ENCODE measurements at regions not wholly inside any gene's neighbourhood (a gene's known extent, or its start where the extent isn't known, plus 50 kb on each side); places are given as distances from the start of the nearest gene placed in this dataset.
"Not testable (repeated sequence)": the region's sequence is repeated elsewhere in the genome, so short reads cannot be mapped to it uniquely, and the experiment has no call there.

DNA sequence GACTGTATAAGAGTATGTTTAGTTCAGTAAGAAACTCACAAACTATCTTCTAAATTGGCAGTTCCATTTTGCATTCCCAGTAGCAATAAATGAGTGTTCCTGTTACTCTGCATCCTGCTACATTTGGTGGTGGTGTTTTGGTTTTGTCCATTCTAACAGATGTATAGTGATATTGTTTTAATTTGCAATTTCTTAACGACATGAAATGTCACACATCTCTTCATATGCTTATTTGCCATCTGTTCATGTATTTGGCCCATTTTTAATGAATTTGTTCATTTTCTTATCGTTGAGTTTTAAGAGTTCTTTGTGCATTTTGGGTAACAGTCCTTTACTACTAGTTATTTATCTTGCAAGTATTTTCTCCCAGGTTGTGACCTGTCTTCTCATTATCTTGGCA, 232.2 kb downstream of the TMA16 start:
- no peak overlapping the region for H3K4me3 ChIP-seq (ENCODE audit: extremely low read depth, insufficient read depth, low read length, poor library complexity, severe bottlenecking)
- WGBS, 2 experiments (ENCODE audit: insufficient coverage in 2 of 2) = no CpG with 5 or more reads among the region's 2 CpGs
- H3K27ac ChIP-seq (ENCODE audit: low read depth, low read length, severe bottlenecking) = no peak overlapping the region
- H3K9me3 ChIP-seq (ENCODE audit: control insufficient read depth, low read length) = no peaks in the 10 kb centered on the region
- no peaks in the 10 kb centered on the region for H3K4me1 ChIP-seq (ENCODE audit: control insufficient read depth, insufficient read depth, low read length, poor library complexity, severe bottlenecking)
- H3K36me3 ChIP-seq (ENCODE audit: control insufficient read depth, insufficient read depth, low read length) = no peaks in the 10 kb centered on the region

GRCh38 chr4:163731071-163731470, 236.6 kb downstream of the TMA16 start:
- H3K9me3 ChIP-seq (ENCODE audit: control insufficient read depth, low read length) = no peaks in the 10 kb centered on the region
- no peaks in the 10 kb centered on the region for H3K36me3 ChIP-seq (ENCODE audit: control insufficient read depth, insufficient read depth, low read length)
- H3K4me1 ChIP-seq (ENCODE audit: control insufficient read depth, insufficient read depth, low read length, poor library complexity, severe bottlenecking) = no peaks in the 10 kb centered on the region
- no peak overlapping the region for H3K4me3 ChIP-seq (ENCODE audit: extremely low read depth, insufficient read depth, low read length, poor library complexity, severe bottlenecking)
- WGBS, 2 experiments (ENCODE audit: insufficient coverage in 2 of 2) = 93 to 100% methylated on average over 1 to 2 of the region's 2 CpGs
- H3K27ac ChIP-seq (ENCODE audit: low read depth, low read length, severe bottlenecking) = no peak overlapping the region

DNA sequence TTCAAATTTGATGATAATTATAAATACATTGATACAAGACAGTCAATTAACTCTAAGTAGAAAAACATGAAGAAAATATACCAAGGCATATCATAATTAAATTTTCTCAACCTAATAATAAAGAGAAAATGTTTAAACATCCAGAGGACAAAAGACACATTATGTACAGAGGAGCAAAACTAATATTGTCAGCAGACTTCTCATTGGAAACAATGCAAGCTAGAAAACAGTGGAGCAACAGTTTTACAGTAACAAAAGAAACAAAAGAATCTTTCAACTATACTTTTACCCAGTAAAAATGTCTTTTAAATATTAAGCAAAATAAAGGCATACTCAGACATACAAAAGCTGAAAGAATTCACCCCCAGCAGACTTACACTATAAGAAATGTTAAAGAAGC, 238.0 kb downstream of the TMA16 start:
- no peaks in the 10 kb centered on the region for H3K36me3 ChIP-seq (ENCODE audit: control insufficient read depth, insufficient read depth, low read length)
- no peak overlapping the region for H3K4me3 ChIP-seq (ENCODE audit: extremely low read depth, insufficient read depth, low read length, poor library complexity, severe bottlenecking)
- H3K27ac ChIP-seq (ENCODE audit: low read depth, low read length, severe bottlenecking) = no peak overlapping the region
- H3K4me1 ChIP-seq (ENCODE audit: control insufficient read depth, insufficient read depth, low read length, poor library complexity, severe bottlenecking) = no peaks in the 10 kb centered on the region
- no peaks in the 10 kb centered on the region for H3K9me3 ChIP-seq (ENCODE audit: control insufficient read depth, low read length)

DNA sequence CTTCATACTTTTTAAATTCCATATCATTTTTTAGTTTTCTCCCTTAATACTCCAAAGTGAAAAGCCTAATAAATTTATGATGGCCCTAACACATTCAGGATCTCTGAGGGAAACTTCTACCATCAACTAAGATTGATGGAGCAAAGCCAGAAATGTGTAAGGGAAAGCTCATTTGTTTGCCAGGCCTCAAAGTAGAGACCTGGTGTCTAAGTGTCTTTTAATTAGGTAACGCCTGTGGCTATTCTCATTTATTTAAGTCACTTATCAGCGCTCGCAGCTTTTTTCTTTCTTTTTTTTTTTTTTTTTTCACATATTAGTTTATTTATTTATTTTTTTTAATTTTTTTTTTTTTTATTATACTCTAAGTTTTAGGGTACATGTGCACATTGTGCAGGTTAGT, 242.4 kb downstream of the TMA16 start:
- no CpG with 5 or more reads among the region's 3 CpGs for WGBS, 2 experiments (ENCODE audit: insufficient coverage in 2 of 2)
- no peak overlapping the region for H3K27ac ChIP-seq (ENCODE audit: low read depth, low read length, severe bottlenecking)
- H3K36me3 ChIP-seq (ENCODE audit: control insufficient read depth, insufficient read depth, low read length) = no peaks in the 10 kb centered on the region
- H3K9me3 ChIP-seq (ENCODE audit: control insufficient read depth, low read length) = no peaks in the 10 kb centered on the region
- no peak overlapping the region for H3K4me3 ChIP-seq (ENCODE audit: extremely low read depth, insufficient read depth, low read length, poor library complexity, severe bottlenecking)
- H3K4me1 ChIP-seq (ENCODE audit: control insufficient read depth, insufficient read depth, low read length, poor library complexity, severe bottlenecking) = no peaks in the 10 kb centered on the region

DNA sequence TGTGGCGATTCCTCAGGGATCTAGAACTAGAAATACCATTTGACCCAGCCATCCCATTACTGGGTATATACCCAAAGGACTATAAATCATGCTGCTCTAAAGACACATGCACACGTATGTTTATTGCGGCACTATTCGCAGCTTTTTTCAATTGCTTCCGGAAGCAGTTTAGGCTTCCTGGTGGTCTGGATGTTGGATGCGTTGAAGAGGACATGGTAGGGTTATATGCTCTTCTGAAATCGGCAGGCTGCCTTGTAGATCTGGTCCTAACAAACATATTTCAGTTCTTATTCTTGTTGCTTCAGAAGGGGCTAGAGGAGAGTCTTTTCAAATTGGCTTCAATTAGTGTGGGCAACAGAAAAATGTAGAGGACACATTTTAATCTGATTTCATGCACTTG, 243.4 kb downstream of the TMA16 start:
- not testable (repeated sequence) for H3K4me1 ChIP-seq (ENCODE audit: control insufficient read depth, insufficient read depth, low read length, poor library complexity, severe bottlenecking); H3K27ac ChIP-seq (ENCODE audit: low read depth, low read length, severe bottlenecking); H3K9me3 ChIP-seq (ENCODE audit: control insufficient read depth, low read length); H3K4me3 ChIP-seq (ENCODE audit: extremely low read depth, insufficient read depth, low read length, poor library complexity, severe bottlenecking); H3K36me3 ChIP-seq (ENCODE audit: control insufficient read depth, insufficient read depth, low read length)
- WGBS, 2 experiments (ENCODE audit: insufficient coverage in 2 of 2) = no CpG with 5 or more reads among the region's 7 CpGs

- H3K27ac ChIP-seq (ENCODE audit: low read depth, low read length, severe bottlenecking) = no peak overlapping the region
- no peak overlapping the region for H3K4me3 ChIP-seq (ENCODE audit: extremely low read depth, insufficient read depth, low read length, poor library complexity, severe bottlenecking)
- no peaks in the 10 kb centered on the region for H3K4me1 ChIP-seq (ENCODE audit: control insufficient read depth, insufficient read depth, low read length, poor library complexity, severe bottlenecking)
- H3K36me3 ChIP-seq (ENCODE audit: control insufficient read depth, insufficient read depth, low read length) = no peaks in the 10 kb centered on the region
- no peaks in the 10 kb centered on the region for H3K9me3 ChIP-seq (ENCODE audit: control insufficient read depth, low read length)
These were observed 244.0 kb downstream of the TMA16 start for GRCh38 chr4:163738521-163738920.

DNA sequence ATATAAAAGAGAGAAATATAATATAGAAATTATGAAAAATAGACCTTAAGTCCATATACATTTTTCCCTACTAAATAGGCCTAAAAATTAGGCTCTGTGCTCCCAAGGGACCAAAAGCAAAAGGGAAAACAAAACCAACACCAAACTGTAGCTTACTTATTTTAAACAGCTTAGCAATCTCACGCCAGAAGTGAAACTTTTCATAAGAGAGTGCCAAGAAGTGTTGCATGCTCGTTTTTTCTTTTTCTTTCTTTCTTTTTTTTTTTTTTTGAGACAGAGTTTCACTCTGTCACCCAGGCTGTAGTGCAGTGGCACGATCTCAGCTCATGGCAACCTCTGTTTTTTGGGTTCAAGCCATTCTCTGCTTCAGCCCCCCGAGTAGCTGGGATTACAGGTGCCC, 250.4 kb downstream of the TMA16 start:
- Histone ChIP-seq H3K27ac (ENCODE audit: low read depth, low read length, severe bottlenecking) (no peak overlapping the region), H3K36me3 (ENCODE audit: control insufficient read depth, insufficient read depth, low read length) (no peaks in the 10 kb centered on the region), H3K4me3 (ENCODE audit: extremely low read depth, insufficient read depth, low read length, poor library complexity, severe bottlenecking) (no peak overlapping the region), H3K4me1 (ENCODE audit: control insufficient read depth, insufficient read depth, low read length, poor library complexity, severe bottlenecking) (no peaks in the 10 kb centered on the region), H3K9me3 (ENCODE audit: control insufficient read depth, low read length) (no peaks in the 10 kb centered on the region)
- WGBS, 2 experiments (ENCODE audit: insufficient coverage in 2 of 2) = 76 to 83% methylated on average over 2 to 3 of the region's 4 CpGs

GRCh38 chr4:163747293-163747692, 252.8 kb downstream of the TMA16 start:
- H3K36me3 ChIP-seq (ENCODE audit: control insufficient read depth, insufficient read depth, low read length) = no peaks in the 10 kb centered on the region
- H3K4me3 ChIP-seq (ENCODE audit: extremely low read depth, insufficient read depth, low read length, poor library complexity, severe bottlenecking) = no peak overlapping the region
- no peak overlapping the region for H3K27ac ChIP-seq (ENCODE audit: low read depth, low read length, severe bottlenecking)
- no peaks in the 10 kb centered on the region for H3K4me1 ChIP-seq (ENCODE audit: control insufficient read depth, insufficient read depth, low read length, poor library complexity, severe bottlenecking)
- 100% methylated on average over 1 of the region's 5 CpGs for WGBS, 2 experiments (ENCODE audit: insufficient coverage in 2 of 2)
- no peaks in the 10 kb centered on the region for H3K9me3 ChIP-seq (ENCODE audit: control insufficient read depth, low read length)

GRCh38 chr4:163747886-163748285, 253.4 kb downstream of the TMA16 start:
- no peak overlapping the region for H3K4me3 ChIP-seq (ENCODE audit: extremely low read depth, insufficient read depth, low read length, poor library complexity, severe bottlenecking)
- no peaks in the 10 kb centered on the region for H3K4me1 ChIP-seq (ENCODE audit: control insufficient read depth, insufficient read depth, low read length, poor library complexity, severe bottlenecking)
- H3K27ac ChIP-seq (ENCODE audit: low read depth, low read length, severe bottlenecking) = no peak overlapping the region
- no peaks in the 10 kb centered on the region for H3K36me3 ChIP-seq (ENCODE audit: control insufficient read depth, insufficient read depth, low read length)
- H3K9me3 ChIP-seq (ENCODE audit: control insufficient read depth, low read length) = no peaks in the 10 kb centered on the region
- WGBS, 2 experiments (ENCODE audit: insufficient coverage in 2 of 2) = 87 to 95% methylated on average over 2 of the region's 3 CpGs

GRCh38 chr4:163748449-163748848, 254.0 kb downstream of the TMA16 start:
- H3K36me3 ChIP-seq (ENCODE audit: control insufficient read depth, insufficient read depth, low read length) = no peaks in the 10 kb centered on the region
- no CpG with 5 or more reads among the region's 2 CpGs for WGBS, 2 experiments (ENCODE audit: insufficient coverage in 2 of 2)

DNA sequence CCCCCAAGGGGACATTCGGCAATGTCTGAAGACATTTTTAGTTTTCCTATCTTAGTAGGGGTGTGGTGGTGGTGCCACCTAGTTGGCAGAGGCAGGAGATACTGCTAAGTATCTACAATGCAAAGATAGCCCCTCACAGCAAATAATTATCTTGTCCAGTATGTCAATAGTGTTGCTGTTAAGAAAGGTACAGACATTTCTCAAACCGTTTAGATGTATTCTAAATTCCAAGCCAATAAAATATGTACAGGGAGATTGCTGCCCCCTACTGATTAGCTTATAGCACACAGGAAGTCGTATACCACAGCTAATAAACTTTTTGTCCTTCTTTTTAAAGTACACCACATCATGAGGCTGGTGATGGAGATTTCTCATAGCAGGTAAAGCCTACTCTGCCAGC, 260.5 kb downstream of the TMA16 start:
- Histone ChIP-seq H3K9me3 (ENCODE audit: control insufficient read depth, low read length) (no peaks in the 10 kb centered on the region), H3K27ac (ENCODE audit: low read depth, low read length, severe bottlenecking) (no peak overlapping the region), H3K36me3 (ENCODE audit: control insufficient read depth, insufficient read depth, low read length) (no peaks in the 10 kb centered on the region), H3K4me3 (ENCODE audit: extremely low read depth, insufficient read depth, low read length, poor library complexity, severe bottlenecking) (no peak overlapping the region), H3K4me1 (ENCODE audit: control insufficient read depth, insufficient read depth, low read length, poor library complexity, severe bottlenecking) (no peaks in the 10 kb centered on the region)
- no CpG with 5 or more reads among the region's 3 CpGs for WGBS, 2 experiments (ENCODE audit: insufficient coverage in 2 of 2)

More at GRCh38 chr4:163748449-163748848, 254.0 kb downstream of the TMA16 start:
- Histone ChIP-seq H3K27ac (ENCODE audit: low read depth, low read length, severe bottlenecking) (no peak overlapping the region), H3K4me3 (ENCODE audit: extremely low read depth, insufficient read depth, low read length, poor library complexity, severe bottlenecking) (no peak overlapping the region), H3K4me1 (ENCODE audit: control insufficient read depth, insufficient read depth, low read length, poor library complexity, severe bottlenecking) (no peaks in the 10 kb centered on the region), H3K9me3 (ENCODE audit: control insufficient read depth, low read length) (no peaks in the 10 kb centered on the region)

DNA sequence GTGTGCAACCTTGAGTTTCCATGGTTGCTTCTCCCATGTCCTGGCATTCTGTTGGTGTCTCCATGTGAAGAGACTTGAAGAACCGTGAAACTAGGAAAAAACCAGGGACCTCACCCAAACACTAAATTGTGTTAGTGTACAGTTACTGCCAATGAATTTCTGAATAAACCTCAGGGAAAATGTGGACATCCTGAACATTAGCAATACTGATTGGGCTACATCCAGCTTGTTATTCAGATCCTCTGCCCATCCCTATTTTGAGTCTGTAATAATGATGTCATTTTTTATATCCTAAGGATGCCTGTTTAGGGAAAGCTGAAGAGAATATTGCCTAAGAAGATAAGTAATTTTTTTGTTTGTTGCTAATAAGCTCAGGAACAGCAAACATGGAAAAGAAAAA, 262.7 kb downstream of the TMA16 start:
- no peaks in the 10 kb centered on the region for H3K4me1 ChIP-seq (ENCODE audit: control insufficient read depth, insufficient read depth, low read length, poor library complexity, severe bottlenecking)
- WGBS, 2 experiments (ENCODE audit: insufficient coverage in 2 of 2) = no CpG with 5 or more reads among the region's 1 CpG
- no peaks in the 10 kb centered on the region for H3K9me3 ChIP-seq (ENCODE audit: control insufficient read depth, low read length)
- no peak overlapping the region for H3K4me3 ChIP-seq (ENCODE audit: extremely low read depth, insufficient read depth, low read length, poor library complexity, severe bottlenecking)
- no peaks in the 10 kb centered on the region for H3K36me3 ChIP-seq (ENCODE audit: control insufficient read depth, insufficient read depth, low read length)
- H3K27ac ChIP-seq (ENCODE audit: low read depth, low read length, severe bottlenecking) = no peak overlapping the region
